ENCODE measurements at regions not wholly inside any gene's neighbourhood (a gene's known extent, or its start where the extent isn't known, plus 50 kb on each side); places are given as distances from the start of the nearest gene placed in this dataset.
"Not testable (repeated sequence)": the region's sequence is repeated elsewhere in the genome, so short reads cannot be mapped to it uniquely, and the experiment has no call there.

GRCh38 chr14:34051966-34052657 lies 101.2 kb upstream of the EGLN3 start:
- peak; percentile 97 to 98 for ATAC-seq
- WGBS (ENCODE audit: missing lambda C conversion rate), result 33% methylated on average over 5 of the region's 5 CpGs
- POLR2A ChIA-PET, result interaction anchor here (0.7 to 1.2 kb wide), 5 partner anchors 8 to 100 kb away, joined by 3 to 10 read pairs (median 4); no protein-coding TSS in a partner anchor
- TF ChIP-seq FOSL2 (IDR thresholded peaks at IDR 0.05) (no peak), FOSL2 (CRISPR knock-in tag; IDR thresholded peaks at IDR 0.05) (peak; percentile 66), ZSCAN20 (CRISPR knock-in tag; IDR thresholded peaks at IDR 0.05) (no peak), NPAS2 (CRISPR knock-in tag; IDR thresholded peaks at IDR 0.05; ENCODE audit: borderline replicate concordance) (no peak), RCOR1 (IDR thresholded peaks at IDR 0.05; ENCODE audit: low read depth, low read length) (no peak), ATOH8 (CRISPR knock-in tag; IDR thresholded peaks at IDR 0.05; ENCODE audit: low read depth) (no peak), JUN (IDR thresholded peaks at IDR 0.05) (no peak), ELK1 (IDR thresholded peaks at IDR 0.05; ENCODE audit: low read depth, low read length) (no peak)
- H3K4me3 ChIP-seq, result no peak overlapping the region
- FAIRE-seq, result peak; percentile 84
- peak overlapping the region; percentile 61 for H3K4me2 ChIP-seq
- H3K27ac ChIP-seq, result peak overlapping the region; percentile 69 to 79
- H3K4me1 ChIP-seq, result peaks cover 37% of the 10 kb centered on the region
- DNase-seq (ENCODE audit: low read depth in 1 of 2, low spot score in 1 of 2), result peak; percentile 51 to 89
- no peaks in the 10 kb centered on the region for H3K9me3 ChIP-seq
- CTCF ChIA-PET, result interaction anchor here (0.8 to 1.8 kb wide), 6 partner anchors 9 to 214 kb away, joined by 3 to 5 read pairs (median 3); no protein-coding TSS in a partner anchor

GRCh38 chr14:34050606-34051005 lies 99.7 kb upstream of the EGLN3 start:
- Histone ChIP-seq H3K4me3 (no peak overlapping the region), H3K4me1 (peaks cover 37% of the 10 kb centered on the region), H3K9me3 (no peaks in the 10 kb centered on the region), H3K4me2 (peak overlapping the region; percentile 22; the same call in 1 of the 3 replicates), H3K27ac (peak overlapping the region; percentile 42 to 50; a peak in 5 of 6 replicates)
- ChIA-PET POLR2A (interaction anchor here (0.7 kb wide), 1 partner anchor 160 kb away, joined by 3 read pairs; no protein-coding TSS in a partner anchor), CTCF (interaction anchor here (0.8 to 1.3 kb wide), 2 partner anchors 10 to 212 kb away, joined by 3 to 4 read pairs; no protein-coding TSS in a partner anchor)
- TF ChIP-seq ZC3H11A (IDR thresholded peaks at IDR 0.05), result no peak
- no peak for TF ChIP-seq FOSL2 (IDR thresholded peaks at IDR 0.05)
- TF ChIP-seq FOSL2 (CRISPR knock-in tag; IDR thresholded peaks at IDR 0.05), result peak; percentile 55; the same call in 1 of the 2 replicates
- 87% methylated on average over 1 of the region's 1 CpG for WGBS (ENCODE audit: missing lambda C conversion rate)
- DNase-seq (ENCODE audit: low read depth in 1 of 2, low spot score in 1 of 2) (no peak), ATAC-seq (no peak), FAIRE-seq (no peak)

GRCh38 chr14:34049790-34050189 lies 98.9 kb upstream of the EGLN3 start:
- ChIA-PET POLR2A (no interaction called here), CTCF (interaction anchor here (0.8 kb wide), 1 partner anchor 11 kb away, joined by 3 read pairs; no protein-coding TSS in a partner anchor)
- H3K9me3 ChIP-seq, result no peaks in the 10 kb centered on the region
- no peak for FAIRE-seq
- DNase-seq (ENCODE audit: low read depth in 1 of 2, low spot score in 1 of 2), result no peak
- no peak overlapping the region for H3K4me2 ChIP-seq
- H3K27ac ChIP-seq, result peak overlapping the region in 1 of 2 experiments; percentile 42; a peak in 4 of 6 replicates
- no peak for ATAC-seq
- WGBS (ENCODE audit: missing lambda C conversion rate), result 81% methylated on average over 5 of the region's 5 CpGs
- peaks cover 37% of the 10 kb centered on the region for H3K4me1 ChIP-seq
- H3K4me3 ChIP-seq, result no peak overlapping the region
- TF ChIP-seq CHD4 (IDR thresholded peaks at IDR 0.05; ENCODE audit: borderline replicate concordance) (no peak), ELK1 (IDR thresholded peaks at IDR 0.05; ENCODE audit: low read depth, low read length) (no peak), ESRRA (IDR thresholded peaks at IDR 0.05; ENCODE audit: borderline replicate concordance, low read length) (no peak), RFX5 (IDR thresholded peaks at IDR 0.05) (no peak), HOXB13 (CRISPR knock-in tag; IDR thresholded peaks at IDR 0.05; ENCODE audit: low read depth) (no peak), REST (IDR thresholded peaks at IDR 0.05) (no peak)

GRCh38 chr14:34049187-34049586 lies 98.3 kb upstream of the EGLN3 start:
- Histone ChIP-seq H3K4me1 (peaks cover 39% of the 10 kb centered on the region), H3K27ac (peak overlapping the region in 1 of 2 experiments; percentile 35; a peak in 1 of 6 replicates)
- not testable (repeated sequence) for H3K4me3 ChIP-seq; H3K9me3 ChIP-seq; DNase-seq (ENCODE audit: low read depth in 1 of 2, low spot score in 1 of 2); FAIRE-seq; H3K4me2 ChIP-seq; ATAC-seq
- 99% methylated on average over 7 of the region's 7 CpGs for WGBS (ENCODE audit: missing lambda C conversion rate)
- ChIA-PET CTCF (interaction anchor here (0.6 to 1.4 kb wide), 2 partner anchors 11 to 164 kb away, joined by 3 to 5 read pairs; no protein-coding TSS in a partner anchor), POLR2A (interaction anchor here (0.9 kb wide), 1 partner anchor 11 kb away, joined by 3 read pairs; no protein-coding TSS in a partner anchor)
